LNCAP (cell line): ENCODE measurements at regions not wholly inside any gene's neighbourhood (a gene's known extent, or its start where the extent isn't known, plus 50 kb on each side); places are given as distances from the start of the nearest gene placed in this dataset.

Experiments
- CTCF ChIP-seq: fragments of 450-650 bp; IDR thresholded peaks from 2 replicates; pipeline ENCODE4 v1.5.1; 2017; ENCODE audit warnings: mild to moderate bottlenecking

- TF ChIP-seq CTCF = no peak
These were observed 206.1 kb downstream of the TM2D1 start for GRCh38 chr1:61518670-61519400.

- no peak for TF ChIP-seq CTCF
These were observed 207.6 kb downstream of the TM2D1 start for GRCh38 chr1:61517345-61517744.

GRCh38 chr1:61515096-61515495 is 209.8 kb downstream of the TM2D1 start:
- no peak for TF ChIP-seq CTCF
